Adrenal gland (tissue), 9 donors: ENCODE measurements at regions not wholly inside any gene's neighbourhood (a gene's known extent, or its start where the extent isn't known, plus 50 kb on each side); places are given as distances from the start of the nearest gene placed in this dataset.

Source experiments
- DNase-seq, 7 donors: peaks; one replicate each; pipeline ENCODE4 v3.0.0-alpha.2; 2019 to 2020
- H3K27ac ChIP-seq, 5 donors: fragments of 200-600 bp; sonication (generic) in 4 of 5; 1 replicate in 3 of 5; 2 replicates in 2 of 5; pipeline versions ENCODE4 v1.5.1 to v1.8.0; 2016 to 2020; ENCODE audit warnings: mild to moderate bottlenecking in 1 of 5
- H3K27me3 ChIP-seq: fragments of 200-600 bp; 2 replicates; pipeline ENCODE4 v1.8.0; 2021
- H3K36me3 ChIP-seq, 2 donors: fragments of 200-600 bp; replicated peaks in 1 of 2; 1 replicate in 1 of 2; 2 replicates in 1 of 2; pipeline versions ENCODE4 v1.5.1 to v1.8.0; 2018 to 2022
- H3K4me1 ChIP-seq, 2 donors: fragments of 200-600 bp; replicated peaks in 1 of 2; 1 replicate in 1 of 2; 2 replicates in 1 of 2; pipeline versions ENCODE4 v1.5.1 to v1.8.0; 2018 to 2021
- H3K4me3 ChIP-seq, 4 donors: fragments of 200-600 bp; sonication (generic) in 3 of 4; one replicate each; pipeline ENCODE4 v1.5.1; 2016 to 2018
- H3K9me3 ChIP-seq, 3 donors: fragments of 200-600 bp; sonication (generic) in 1 of 3; replicated peaks in 1 of 3; 1 replicate in 2 of 3; 2 replicates in 1 of 3; pipeline versions ENCODE4 v1.5.1 to v1.8.0; 2016 to 2021
- CTCF ChIP-seq, 6 experiments: fragments of 450-650 bp in 4 of 6; fragments of 200-600 bp in 2 of 6; sonication (generic) in 1 of 6; IDR thresholded peaks; 1 replicate in 5 of 6; 2 replicates in 1 of 6; pipeline versions ENCODE4 v1.5.1 to v1.8.0; 2016 to 2021; ENCODE audit warnings: antibody characterized with exemption in 6 of 6, mild to moderate bottlenecking in 2 of 6, moderate library complexity in 1 of 6
- POLR2A ChIP-seq, 2 donors: fragments of 450-650 bp; IDR thresholded peaks; one replicate each; pipeline ENCODE4 v1.6.1; 2017; ENCODE audit warnings: antibody characterized with exemption in 2 of 2, mild to moderate bottlenecking in 2 of 2, moderate library complexity in 1 of 2
- WGBS, 4 donors: extraction: QIAGEN DNeasy Blood & Tissue Kit in 2 of 4; methylation state at CpG; one replicate each; pipeline versions ENCODE4 v1.1.5 to v1.1.7; 2013 to 2017; 5-methylcytosine and 5-hydroxymethylcytosine counted together
- intact Hi-C, 2 donors: fragments of 100-400 bp; cut with DNase I; formaldehyde crosslinking; loops; one replicate each; pipeline versions ENCODE4 v1.14.1 to v1.15.0; 2022 to 2023
- donor health status: healthy with polysubstance abuse.
- donor health status: Bipolar disorder and iron deficiency.
- donor health status: DM: yes; HTN: yes; CAD: no.
- donor health status: DM: no; HTN: no; CAD: no.
- donor health status: DM: no; HTN: no; CAD: no.

DNA sequence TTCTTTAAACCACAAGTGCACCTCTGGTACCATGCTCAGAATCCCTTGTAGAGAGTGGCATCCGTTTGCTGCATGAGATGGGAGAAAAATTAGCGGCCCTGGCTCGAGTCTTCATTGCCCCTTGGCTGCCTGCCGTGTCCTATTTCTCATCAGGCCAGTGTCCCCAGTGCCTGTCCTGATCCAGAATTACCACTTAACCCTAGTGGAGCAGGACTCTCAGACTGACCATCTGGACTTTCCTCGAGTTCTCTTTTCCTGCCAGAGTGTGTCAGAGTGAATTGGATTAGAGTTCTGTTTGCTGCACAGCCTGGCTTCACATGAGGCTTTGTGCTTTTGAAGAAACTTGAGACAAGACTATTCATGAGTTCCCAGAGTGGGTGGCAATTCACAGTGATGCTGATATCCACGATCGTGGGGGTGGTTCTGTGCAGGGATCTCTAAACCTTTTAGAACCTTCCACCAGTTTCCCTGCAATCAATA is 92.6 kb downstream of the C9orf152 start:
- H3K4me1 ChIP-seq, result peaks cover 0 to 20% of the 10 kb centered on the region in 2 donors
- DNase-seq, result peak in 3 of 7 donors; percentile 19 to 64 (median 31)
- no peak overlapping the region for H3K4me3 ChIP-seq
- H3K27ac ChIP-seq, result peak overlapping the region in 2 of 5 donors; percentile 8 to 63
- no peaks in the 10 kb centered on the region for H3K27me3 ChIP-seq
- no peaks in the 10 kb centered on the region for H3K9me3 ChIP-seq
- no peaks in the 10 kb centered on the region for H3K36me3 ChIP-seq
- intact Hi-C loops, result no loop called here
- TF ChIP-seq POLR2A (IDR thresholded peaks at IDR 0.05) (no peak), CTCF (IDR thresholded peaks at IDR 0.05) (no peak)
- 59 to 69% (median 62%) methylated on average over 7 of the region's 7 CpGs for WGBS, 4 donors

GRCh38 chr9:110115826-110116542 is 92.0 kb downstream of the C9orf152 start:
- Histone ChIP-seq H3K27me3 (no peaks in the 10 kb centered on the region), H3K36me3 (no peaks in the 10 kb centered on the region), H3K4me3 (no peak overlapping the region), H3K4me1 (peaks cover 0 to 20% of the 10 kb centered on the region in 2 donors), H3K27ac (peak overlapping the region in 2 of 5 donors; percentile 17 to 63), H3K9me3 (no peaks in the 10 kb centered on the region)
- WGBS, 4 donors, result 83 to 93% (median 91%) methylated on average over 14 of the region's 14 CpGs
- intact Hi-C loops, result no loop called here
- DNase-seq, result no peak
- TF ChIP-seq CTCF (IDR thresholded peaks at IDR 0.05) (no peak), POLR2A (IDR thresholded peaks at IDR 0.05) (no peak)

DNA sequence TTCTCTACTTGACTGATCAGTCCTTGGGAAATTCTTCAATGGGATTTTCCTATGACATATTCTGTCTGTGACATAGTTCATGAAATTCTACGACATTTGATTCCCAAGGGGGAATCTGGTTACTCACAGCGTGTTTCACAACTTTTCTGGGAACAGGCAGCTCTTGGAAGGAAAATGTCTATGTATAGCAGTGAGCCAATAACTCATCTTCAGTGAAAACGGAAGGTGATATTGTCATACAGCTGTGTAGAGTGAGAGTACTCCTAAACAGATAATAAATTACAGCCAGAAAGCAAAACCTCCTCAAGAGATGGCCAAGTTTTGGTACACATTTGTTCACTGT is 91.4 kb downstream of the C9orf152 start:
- H3K36me3 ChIP-seq, result no peaks in the 10 kb centered on the region
- peak in 1 of 7 donors; percentile 24 for DNase-seq
- H3K9me3 ChIP-seq, result no peaks in the 10 kb centered on the region
- H3K27me3 ChIP-seq, result no peaks in the 10 kb centered on the region
- WGBS, 4 donors, result 20 to 44% (median 31%) methylated on average over 3 of the region's 3 CpGs
- no peak overlapping the region for H3K27ac ChIP-seq
- H3K4me3 ChIP-seq, result no peak overlapping the region
- H3K4me1 ChIP-seq, result peaks cover 0 to 20% of the 10 kb centered on the region in 2 donors
- intact Hi-C loops, result no loop called here
- no peak for TF ChIP-seq POLR2A (IDR thresholded peaks at IDR 0.05)
- no peak for TF ChIP-seq CTCF (IDR thresholded peaks at IDR 0.05)

- DNase-seq, result no peak
- TF ChIP-seq CTCF (IDR thresholded peaks at IDR 0.05), result no peak
- no peak for TF ChIP-seq POLR2A (IDR thresholded peaks at IDR 0.05)
- WGBS, 4 donors, result 82 to 95% (median 95%) methylated on average over 3 of the region's 3 CpGs
Measured at GRCh38 chr9:110121170-110121569, 86.8 kb downstream of the C9orf152 start.

More at GRCh38 chr9:110121170-110121569, 86.8 kb downstream of the C9orf152 start:
- H3K4me1 ChIP-seq, result peaks cover 3 to 23% of the 10 kb centered on the region in 2 donors
- H3K27ac ChIP-seq, result no peak overlapping the region
- H3K36me3 ChIP-seq, result no peaks in the 10 kb centered on the region
- no peaks in the 10 kb centered on the region for H3K27me3 ChIP-seq
- no peaks in the 10 kb centered on the region for H3K9me3 ChIP-seq
- intact Hi-C loops, result no loop called here
- H3K4me3 ChIP-seq, result no peak overlapping the region
